Stimulated activated CD8-positive, alpha-beta memory T cell treated with anti-CD3 and anti-CD28 coated beads, Interleukin-7, amount 100 ng/mL, for 4 hours (primary cell): ENCODE measurements at regions not wholly inside any gene's neighbourhood (a gene's known extent, or its start where the extent isn't known, plus 50 kb on each side); places are given as distances from the start of the nearest gene placed in this dataset.
"Not testable (repeated sequence)": the region's sequence is repeated elsewhere in the genome, so short reads cannot be mapped to it uniquely, and the experiment has no call there.

ENCODE experiments used
- DNase-seq, 2 donors: peaks; one replicate each; pipeline ENCODE4 v3.0.0-alpha.2; 2020; ENCODE audit warnings: low read depth in 2 of 2

DNA sequence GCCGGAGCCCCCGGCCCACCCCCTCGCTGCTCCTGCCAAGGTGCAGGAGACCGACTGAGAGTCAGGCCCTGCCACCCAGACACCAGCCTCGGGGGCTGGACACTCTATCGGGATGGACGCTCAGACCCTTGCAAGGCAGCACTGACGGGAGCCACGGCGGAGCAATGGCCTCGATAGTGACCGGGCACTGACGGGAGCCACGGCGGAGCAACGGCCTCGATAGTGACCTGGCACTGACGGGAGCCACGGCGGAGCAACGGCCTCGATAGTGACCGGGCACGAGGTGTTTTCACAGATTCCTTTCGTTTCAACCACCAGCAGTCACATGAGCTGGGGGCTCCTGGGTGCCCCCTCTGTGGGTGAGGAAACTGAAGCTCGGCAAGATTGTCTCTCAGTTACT is 123.6 kb upstream of the PPP1R26 start:
- no peak for DNase-seq

- DNase-seq = no peak
Measured at GRCh38 chr9:135356796-135357195, 122.8 kb upstream of the PPP1R26 start.

DNA sequence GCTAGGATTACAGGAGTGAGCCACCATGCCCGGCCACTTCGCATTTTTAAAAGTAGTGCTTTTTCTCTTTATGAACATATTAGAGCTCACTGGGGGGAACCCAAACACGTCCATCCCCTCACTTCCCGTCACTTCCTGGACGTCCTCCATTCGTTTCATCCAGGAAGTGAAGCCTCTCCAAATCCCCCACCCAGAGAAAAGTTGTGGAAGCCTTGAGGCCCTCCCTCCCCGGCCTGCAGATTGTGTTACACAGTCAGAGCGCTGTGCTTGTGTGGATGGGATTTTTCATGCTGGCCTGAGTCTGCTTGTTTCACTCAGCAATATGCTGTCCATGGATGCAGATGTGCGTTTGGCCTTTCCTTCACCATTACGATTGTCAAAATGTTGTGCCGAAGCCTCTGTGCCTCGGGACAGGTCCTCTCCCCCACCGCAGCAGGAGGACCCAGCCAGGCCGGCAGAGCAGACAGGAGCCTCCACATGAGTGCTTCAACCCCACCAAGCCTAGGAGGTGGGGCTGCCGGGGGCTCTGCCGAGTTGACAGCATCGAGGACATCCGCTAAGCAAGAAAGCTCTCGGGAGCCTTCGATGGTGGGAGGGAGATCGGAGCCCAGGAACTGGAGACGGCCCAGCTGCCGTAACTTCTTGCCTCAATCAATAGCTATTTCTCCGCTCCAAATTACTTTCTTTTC is 121.6 kb upstream of the PPP1R26 start:
- DNase-seq = no peak

- DNase-seq = no peak
Measured at GRCh38 chr9:135358552-135358940, 121.0 kb upstream of the PPP1R26 start.

DNA sequence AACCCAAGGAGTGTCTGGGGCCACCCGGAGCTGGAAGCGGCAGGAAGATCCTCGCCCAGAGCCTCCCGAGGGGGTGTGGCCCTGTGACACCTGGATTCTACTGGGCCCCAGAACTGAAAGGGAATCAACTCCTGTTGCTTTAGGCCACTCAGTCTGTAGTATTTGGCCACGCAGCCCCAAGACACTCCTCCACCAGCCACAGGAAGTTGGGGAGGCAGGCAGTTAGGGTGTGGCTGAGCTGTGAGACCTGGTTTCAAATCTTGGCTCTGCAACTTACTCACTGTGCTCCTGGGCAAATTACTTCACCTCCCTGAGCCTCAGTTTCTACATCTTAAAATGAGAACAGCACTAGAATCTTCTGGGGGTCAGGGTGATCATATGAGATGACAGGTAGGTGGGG is 119.8 kb upstream of the PPP1R26 start:
- no peak for DNase-seq

DNA sequence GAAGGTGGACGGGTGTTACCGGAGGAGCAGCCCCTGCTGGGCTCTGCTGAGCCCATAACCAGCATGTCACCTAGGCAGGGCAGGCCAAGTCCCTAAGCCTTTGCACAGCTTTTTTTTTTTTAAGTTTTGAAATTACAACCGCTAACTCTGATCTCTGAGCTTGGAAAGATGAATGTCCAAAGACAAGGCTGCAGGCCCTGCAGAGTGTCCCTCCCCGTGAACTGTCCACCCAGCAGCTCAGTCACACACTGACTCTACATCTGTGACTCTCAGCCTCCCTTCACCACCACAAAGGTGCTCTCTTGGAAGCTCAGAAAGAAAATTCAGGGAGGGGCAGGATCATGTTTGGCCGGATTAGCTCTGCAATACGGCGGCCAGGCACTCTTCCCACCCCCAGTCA is 119.0 kb upstream of the PPP1R26 start:
- no peak for DNase-seq

DNA sequence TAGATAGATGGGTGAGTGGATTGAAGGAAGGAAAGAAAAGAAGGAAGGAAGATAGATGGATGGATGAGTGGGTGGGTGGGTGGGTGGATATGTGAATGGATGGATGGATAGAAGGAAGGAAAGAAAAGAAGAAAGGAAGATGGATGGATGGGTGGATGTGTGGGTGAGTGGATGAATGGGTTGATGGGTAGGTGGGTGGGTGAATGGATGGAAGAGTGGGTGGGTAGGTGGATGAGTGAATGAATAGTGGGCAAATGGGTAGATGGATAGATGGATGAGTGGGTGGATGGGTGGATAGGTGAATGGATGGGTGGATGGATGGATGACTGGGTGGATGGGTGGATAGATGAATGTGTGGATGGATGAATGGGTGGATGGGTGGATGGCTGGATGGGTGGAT is 117.9 kb upstream of the PPP1R26 start:
- not testable (repeated sequence) for DNase-seq

GRCh38 chr9:135363596-135363995 is 116.0 kb upstream of the PPP1R26 start:
- DNase-seq = no peak

DNA sequence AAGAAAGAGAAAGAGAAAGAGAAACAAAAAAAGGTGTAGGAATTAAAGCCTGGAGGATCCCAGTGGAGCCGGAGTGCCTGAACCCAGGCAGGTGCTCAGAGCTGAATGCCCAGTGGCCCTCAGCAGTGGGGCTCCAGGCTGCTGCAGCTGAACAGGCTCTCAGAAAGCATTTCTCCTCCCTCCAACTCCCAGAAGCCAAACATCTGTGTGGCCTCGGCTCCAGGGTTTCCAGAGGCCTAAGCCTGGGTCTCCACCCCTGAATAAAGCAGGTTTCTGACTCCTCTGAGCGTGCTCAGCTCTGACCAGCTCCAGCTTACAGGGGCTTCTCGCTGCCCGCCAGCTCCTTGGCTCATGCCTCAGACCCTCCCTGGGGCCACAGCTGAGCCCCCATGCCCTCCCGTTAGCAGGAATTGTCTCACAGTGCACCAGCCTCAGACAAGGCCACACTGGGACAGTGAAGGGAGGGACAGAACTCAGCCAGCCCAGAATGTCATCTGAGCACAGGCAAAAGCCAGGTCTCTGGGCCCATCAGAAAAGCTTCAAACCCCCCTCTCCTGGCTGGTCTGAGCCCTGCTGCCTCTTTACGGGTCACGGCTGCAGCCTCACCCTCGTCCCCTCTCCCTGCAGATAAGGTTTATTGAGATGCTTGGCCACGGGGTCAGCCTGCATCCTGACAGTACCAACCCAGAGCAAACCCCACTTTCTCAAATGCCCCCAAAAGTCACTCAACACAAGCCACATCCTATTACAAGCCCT is 114.4 kb upstream of the PPP1R26 start:
- DNase-seq = no peak

- DNase-seq = no peak
Measured at GRCh38 chr9:135366104-135366503, 113.5 kb upstream of the PPP1R26 start.

GRCh38 chr9:135369412-135369990 is 110.1 kb upstream of the PPP1R26 start:
- DNase-seq = no peak

GRCh38 chr9:135370411-135371375 is 108.9 kb upstream of the PPP1R26 start:
- no peak for DNase-seq

GRCh38 chr9:135371535-135371934 is 108.0 kb upstream of the PPP1R26 start:
- no peak for DNase-seq

GRCh38 chr9:135372036-135372435 is 107.5 kb upstream of the PPP1R26 start:
- no peak for DNase-seq

DNA sequence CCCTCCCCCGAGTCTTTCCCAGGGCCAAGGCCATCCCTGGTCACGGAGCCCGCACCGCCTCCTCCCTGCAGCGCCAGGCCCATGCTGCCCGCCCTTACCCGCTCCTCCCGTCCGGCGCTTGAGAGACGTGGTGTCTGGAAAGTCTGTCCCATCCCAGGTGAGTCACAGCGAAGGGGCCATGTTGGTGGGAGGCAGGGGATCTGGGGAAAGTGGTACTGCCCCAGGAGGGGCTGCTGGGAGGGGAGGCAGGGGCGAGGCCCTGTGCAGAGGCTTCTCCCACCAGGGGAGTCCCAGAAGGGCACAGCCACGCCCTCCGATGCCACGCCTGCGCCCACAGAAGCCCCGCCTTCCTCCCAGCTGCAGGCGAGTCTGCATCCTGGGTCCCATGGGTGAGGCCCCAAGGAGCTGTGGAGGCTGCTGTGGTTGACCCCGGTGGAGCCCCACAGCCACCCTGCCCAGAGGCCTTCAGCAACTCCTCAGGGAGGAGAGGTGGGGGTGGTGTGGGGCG is 107.0 kb upstream of the PPP1R26 start:
- no peak for DNase-seq

DNA sequence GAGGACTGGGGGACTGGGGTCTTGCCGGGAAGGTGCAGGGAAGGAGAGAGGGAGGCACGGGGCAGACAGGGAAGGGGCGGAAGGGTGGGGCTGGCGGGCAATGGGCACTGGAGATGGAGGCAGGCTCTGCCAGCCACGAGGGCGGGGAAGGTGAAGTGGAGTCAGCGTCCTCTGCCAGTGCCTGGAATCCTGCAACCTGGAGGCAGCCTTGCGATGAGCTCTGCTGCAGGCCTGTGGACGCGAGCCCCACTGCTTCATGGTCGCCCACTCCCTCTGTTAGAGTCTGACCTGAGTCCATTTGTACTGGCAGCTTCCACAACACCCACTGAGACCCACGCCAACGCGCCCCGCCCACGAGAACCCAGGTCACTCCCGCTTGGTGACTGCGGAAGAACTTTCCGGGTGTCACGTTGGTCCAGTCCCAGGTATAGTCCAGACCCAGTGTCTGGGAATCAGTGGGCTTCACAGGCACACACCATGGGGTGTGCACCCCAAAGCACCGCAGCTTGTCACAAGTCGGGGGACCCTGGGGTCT is 106.4 kb upstream of the PPP1R26 start:
- no peak for DNase-seq

GRCh38 chr9:135373820-135374219 is 105.8 kb upstream of the PPP1R26 start:
- no peak for DNase-seq

- no peak for DNase-seq
Measured at GRCh38 chr9:135374591-135374990, 105.0 kb upstream of the PPP1R26 start.

GRCh38 chr9:135375001-135375400 is 104.6 kb upstream of the PPP1R26 start:
- DNase-seq = no peak

GRCh38 chr9:135376511-135377265 is 102.9 kb upstream of the PPP1R26 start:
- no peak for DNase-seq

DNA sequence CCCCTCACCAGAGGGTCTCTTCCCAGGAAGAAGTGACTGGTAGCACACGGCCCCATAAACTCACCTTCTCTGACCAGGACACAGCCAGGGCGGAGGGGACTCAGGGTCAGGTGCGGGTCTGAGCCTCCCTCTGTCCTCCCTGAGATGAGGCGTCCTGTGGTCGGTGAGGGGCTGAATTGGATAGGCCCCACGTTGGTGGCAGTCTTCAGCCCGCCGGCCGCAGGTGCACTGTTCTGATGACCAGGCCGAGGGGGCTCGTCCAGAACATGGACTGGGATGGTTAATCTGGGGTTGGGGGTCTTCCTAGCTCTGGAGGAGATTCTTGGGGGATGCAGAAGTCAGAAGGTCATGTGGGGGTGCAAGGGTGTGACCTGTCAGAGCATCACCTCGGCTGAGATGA is 102.2 kb upstream of the PPP1R26 start:
- no peak for DNase-seq
